PC-3 (cell line): ENCODE measurements at regions not wholly inside any gene's neighbourhood (a gene's known extent, or its start where the extent isn't known, plus 50 kb on each side); places are given as distances from the start of the nearest gene placed in this dataset.

ENCODE experiments used
- CTCF ChIP-seq: fragments of 300-600 bp; sonication (generic); conservative IDR thresholded peaks from 2 replicates; pipeline ENCODE4 v1.5.1; 2017; ENCODE audit warnings: antibody characterized with exemption, low read depth, mild to moderate bottlenecking, low read length
- EZH2phosphoT487 ChIP-seq: fragments of 300-600 bp; sonication (generic); IDR thresholded peaks from 2 replicates; pipeline ENCODE4 v1.6.1; 2018; ENCODE audit warnings: mild to moderate bottlenecking, antibody characterized with exemption, low read length, borderline replicate concordance

GRCh38 chr18:28526196-28526595 is 349.3 kb upstream of the CDH2 start:
- no peak for TF ChIP-seq CTCF
- TF ChIP-seq EZH2phosphoT487: no peak
